ENCODE measurements at regions not wholly inside any gene's neighbourhood (a gene's known extent, or its start where the extent isn't known, plus 50 kb on each side); places are given as distances from the start of the nearest gene placed in this dataset.

DNA sequence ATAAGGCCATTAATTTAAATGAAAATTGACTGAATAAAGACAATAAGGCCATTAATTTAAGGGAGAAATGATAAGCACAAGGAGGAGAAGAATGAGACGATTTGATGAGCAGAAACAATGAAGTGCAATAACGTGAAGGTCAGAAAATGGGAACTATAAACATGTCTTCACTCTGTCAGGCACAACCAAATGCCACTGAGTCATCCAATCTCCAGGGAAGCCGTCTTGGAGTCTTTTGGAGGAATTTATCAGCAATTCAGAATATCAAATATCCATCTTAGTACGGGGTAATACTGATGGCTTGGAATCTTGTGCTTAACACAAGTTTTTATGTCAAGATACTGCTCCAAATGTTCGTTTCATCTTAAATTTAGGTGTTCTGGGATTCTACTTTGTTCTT is 159.9 kb downstream of the CAPZA3 start:
- TF ChIP-seq POLR2A (IDR thresholded peaks at IDR 0.05) (no peak), POLR2AphosphoS5 (IDR thresholded peaks at IDR 0.05; ENCODE audit: insufficient read depth in 1 of 2, low read depth in 1 of 2) (no peak)
- TF ChIP-seq, protein P1, sequence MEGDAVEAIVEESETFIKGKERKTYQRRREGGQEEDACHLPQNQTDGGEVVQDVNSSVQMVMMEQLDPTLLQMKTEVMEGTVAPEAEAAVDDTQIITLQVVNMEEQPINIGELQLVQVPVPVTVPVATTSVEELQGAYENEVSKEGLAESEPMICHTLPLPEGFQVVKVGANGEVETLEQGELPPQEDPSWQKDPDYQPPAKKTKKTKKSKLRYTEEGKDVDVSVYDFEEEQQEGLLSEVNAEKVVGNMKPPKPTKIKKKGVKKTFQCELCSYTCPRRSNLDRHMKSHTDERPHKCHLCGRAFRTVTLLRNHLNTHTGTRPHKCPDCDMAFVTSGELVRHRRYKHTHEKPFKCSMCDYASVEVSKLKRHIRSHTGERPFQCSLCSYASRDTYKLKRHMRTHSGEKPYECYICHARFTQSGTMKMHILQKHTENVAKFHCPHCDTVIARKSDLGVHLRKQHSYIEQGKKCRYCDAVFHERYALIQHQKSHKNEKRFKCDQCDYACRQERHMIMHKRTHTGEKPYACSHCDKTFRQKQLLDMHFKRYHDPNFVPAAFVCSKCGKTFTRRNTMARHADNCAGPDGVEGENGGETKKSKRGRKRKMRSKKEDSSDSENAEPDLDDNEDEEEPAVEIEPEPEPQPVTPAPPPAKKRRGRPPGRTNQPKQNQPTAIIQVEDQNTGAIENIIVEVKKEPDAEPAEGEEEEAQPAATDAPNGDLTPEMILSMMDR (IDR thresholded peaks at IDR 0.05): no peak

Data from vagina (tissue), 2 donors.